Vagina (tissue), 2 donors: ENCODE measurements at regions not wholly inside any gene's neighbourhood (a gene's known extent, or its start where the extent isn't known, plus 50 kb on each side); places are given as distances from the start of the nearest gene placed in this dataset.
"Not testable (repeated sequence)": the region's sequence is repeated elsewhere in the genome, so short reads cannot be mapped to it uniquely, and the experiment has no call there.

Experiments
- DNase-seq, 2 donors: peaks; one replicate each; pipeline ENCODE4 v3.0.0-alpha.2; 2017; ENCODE audit errors: extremely low spot score in 2 of 2
- H3K27ac ChIP-seq: fragments of 200-600 bp; sonication (generic); one replicate; pipeline ENCODE4 v1.5.1; 2019
- H3K27me3 ChIP-seq: fragments of 200-600 bp; sonication (generic); one replicate; pipeline ENCODE4 v1.5.1; 2019
- H3K36me3 ChIP-seq, 2 donors: fragments of 200-600 bp; sonication (generic); one replicate each; pipeline ENCODE4 v1.5.1; 2017 to 2019
- H3K4me1 ChIP-seq: fragments of 200-600 bp; sonication (generic); one replicate; pipeline ENCODE4 v1.5.1; 2019
- H3K4me3 ChIP-seq, 2 donors: fragments of 200-600 bp; sonication (generic); 1 replicate in 1 of 2; 2 replicates in 1 of 2; pipeline ENCODE4 v1.5.1; 2016 to 2019
- H3K9me3 ChIP-seq: fragments of 200-600 bp; sonication (generic); one replicate; pipeline ENCODE4 v1.5.1; 2019
- CTCF ChIP-seq, 3 experiments: fragments of 450-650 bp in 2 of 3; fragments of 200-600 bp in 1 of 3; sonication (generic) in 1 of 3; IDR thresholded peaks; one replicate each; pipeline ENCODE4 v1.5.1; 2017 to 2019; ENCODE audit warnings: antibody characterized with exemption in 3 of 3, mild to moderate bottlenecking in 2 of 3, moderate library complexity in 2 of 3
- POLR2A ChIP-seq, 2 donors: fragments of 450-650 bp; IDR thresholded peaks; one replicate each; pipeline ENCODE4 v1.6.1; 2017; ENCODE audit warnings: antibody characterized with exemption in 2 of 2, mild to moderate bottlenecking in 2 of 2, moderate library complexity in 2 of 2
- POLR2AphosphoS5 ChIP-seq, 2 donors: sonication (generic); formaldehyde crosslinking; IDR thresholded peaks; one replicate each; pipeline ENCODE4 v1.9.0; 2017; ENCODE audit warnings: antibody characterized with exemption in 2 of 2, mild to moderate bottlenecking in 2 of 2, low read depth in 1 of 2; ENCODE audit not compliant: insufficient read depth in 1 of 2
- intact Hi-C: fragments of 100-400 bp; cut with DNase I; formaldehyde crosslinking; loops from one replicate; pipeline ENCODE4 v1.15.1; 2023

- no peak overlapping the region for H3K4me3 ChIP-seq
- DNase-seq = no peak
- no peaks in the 10 kb centered on the region for H3K27me3 ChIP-seq
- no peaks in the 10 kb centered on the region for H3K36me3 ChIP-seq
- intact Hi-C loops = no loop called here
- H3K9me3 ChIP-seq = no peaks in the 10 kb centered on the region
- H3K4me1 ChIP-seq = no peaks in the 10 kb centered on the region
- TF ChIP-seq POLR2A (IDR thresholded peaks at IDR 0.05) = no peak
- no peak for TF ChIP-seq POLR2AphosphoS5 (IDR thresholded peaks at IDR 0.05; ENCODE audit: insufficient read depth in 1 of 2, low read depth in 1 of 2)
- no peak for TF ChIP-seq CTCF (IDR thresholded peaks at IDR 0.05)
- no peak overlapping the region for H3K27ac ChIP-seq
Observed at GRCh38 chr1:73009311-73009710, 727.0 kb upstream of the NEGR1 start.

DNA sequence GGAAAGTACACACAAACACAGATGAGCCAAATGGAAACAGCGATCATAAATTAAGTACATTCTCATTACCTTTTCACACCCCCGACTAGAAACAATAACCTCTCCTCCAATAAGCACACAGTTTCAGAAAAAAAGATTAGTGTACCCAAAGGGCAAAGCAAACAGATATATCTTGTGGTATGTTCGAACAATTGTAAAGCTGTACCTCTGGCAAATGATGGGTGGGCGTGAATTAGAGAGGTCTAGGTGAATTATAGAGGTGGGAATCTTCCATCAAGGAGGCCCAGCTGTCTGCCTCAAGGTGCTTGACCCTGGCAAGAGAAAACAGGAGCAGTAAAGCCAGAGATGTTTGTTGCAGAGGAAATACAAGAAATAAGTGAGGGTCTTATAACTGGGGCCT lies 715.3 kb upstream of the NEGR1 start:
- Histone ChIP-seq H3K9me3 (no peaks in the 10 kb centered on the region), H3K4me1 (no peaks in the 10 kb centered on the region), H3K27me3 (no peaks in the 10 kb centered on the region), H3K27ac (no peak overlapping the region), H3K4me3 (no peak overlapping the region), H3K36me3 (no peaks in the 10 kb centered on the region)
- DNase-seq = no peak
- no peak for TF ChIP-seq POLR2AphosphoS5 (IDR thresholded peaks at IDR 0.05; ENCODE audit: insufficient read depth in 1 of 2, low read depth in 1 of 2)
- TF ChIP-seq POLR2A (IDR thresholded peaks at IDR 0.05) = no peak
- no peak for TF ChIP-seq CTCF (IDR thresholded peaks at IDR 0.05)
- intact Hi-C loops = no loop called here

DNA sequence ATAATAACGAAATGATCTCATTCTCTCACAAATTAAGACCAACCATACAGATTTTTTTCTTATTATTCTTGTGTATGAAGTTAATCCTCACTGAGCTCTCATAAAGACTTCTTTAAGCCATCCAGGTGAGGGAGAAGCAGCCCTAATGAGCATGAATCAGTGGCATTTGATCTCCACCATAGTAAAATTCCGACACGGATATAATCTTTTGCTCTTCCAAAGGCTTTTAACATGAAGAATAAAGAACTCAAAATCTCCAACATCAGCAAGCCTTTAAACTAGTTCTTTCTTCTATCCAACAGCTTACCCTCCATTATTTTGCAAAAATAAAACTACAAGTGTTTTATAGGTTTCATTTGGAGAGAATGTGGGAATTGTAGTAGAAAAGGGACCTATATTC lies 714.7 kb upstream of the NEGR1 start:
- Histone ChIP-seq H3K9me3 (no peaks in the 10 kb centered on the region), H3K27me3 (no peaks in the 10 kb centered on the region), H3K4me3 (no peak overlapping the region), H3K4me1 (no peaks in the 10 kb centered on the region), H3K36me3 (no peaks in the 10 kb centered on the region), H3K27ac (no peak overlapping the region)
- DNase-seq = no peak
- intact Hi-C loops = no loop called here
- TF ChIP-seq POLR2AphosphoS5 (IDR thresholded peaks at IDR 0.05; ENCODE audit: insufficient read depth in 1 of 2, low read depth in 1 of 2) = no peak
- no peak for TF ChIP-seq POLR2A (IDR thresholded peaks at IDR 0.05)
- no peak for TF ChIP-seq CTCF (IDR thresholded peaks at IDR 0.05)

- H3K4me1 ChIP-seq, intact Hi-C loops, H3K27me3 ChIP-seq, H3K9me3 ChIP-seq, H3K36me3 ChIP-seq, H3K4me3 ChIP-seq, DNase-seq, H3K27ac ChIP-seq: not testable (repeated sequence)
Observed at GRCh38 chr1:72987871-72988270, 705.5 kb upstream of the NEGR1 start.

DNA sequence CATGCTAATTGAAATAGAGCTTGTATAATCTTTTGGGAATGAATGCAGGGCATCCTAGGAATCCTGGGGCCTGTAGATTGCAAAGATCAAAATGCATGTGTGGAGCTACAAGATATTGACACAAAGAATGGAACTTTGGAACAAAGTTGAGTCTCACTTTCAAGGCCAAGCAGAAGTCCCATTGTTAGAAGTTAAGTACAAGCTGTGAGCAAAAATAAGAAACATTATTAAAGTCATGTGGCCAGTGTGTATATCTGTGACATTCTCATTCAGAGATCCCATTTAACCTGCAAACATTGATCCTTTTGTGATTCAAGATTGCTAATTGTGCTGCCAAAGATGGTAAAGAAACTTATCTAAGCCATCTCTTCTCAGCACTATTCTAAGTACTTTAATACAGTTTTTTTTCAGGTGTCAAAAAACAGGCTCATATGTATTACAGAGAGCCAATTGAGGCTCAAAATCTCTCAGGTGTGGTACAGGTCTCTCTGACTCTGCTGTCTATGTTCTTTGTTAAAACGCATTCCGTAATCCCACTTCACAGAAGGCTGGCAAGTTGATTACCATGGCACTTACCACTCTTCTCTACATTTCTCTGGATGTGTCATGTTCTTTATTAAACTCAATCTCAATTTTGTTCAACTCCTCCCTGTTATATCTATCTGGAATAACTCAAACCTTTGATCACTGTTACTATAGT lies 704.4 kb upstream of the NEGR1 start:
- no peak overlapping the region for H3K4me3 ChIP-seq
- no peak for TF ChIP-seq POLR2AphosphoS5 (IDR thresholded peaks at IDR 0.05; ENCODE audit: insufficient read depth in 1 of 2, low read depth in 1 of 2)
- TF ChIP-seq POLR2A (IDR thresholded peaks at IDR 0.05) = no peak
- no peak for TF ChIP-seq CTCF (IDR thresholded peaks at IDR 0.05)
- H3K4me1 ChIP-seq = no peaks in the 10 kb centered on the region
- H3K27me3 ChIP-seq = no peaks in the 10 kb centered on the region
- DNase-seq = no peak
- no peaks in the 10 kb centered on the region for H3K9me3 ChIP-seq
- intact Hi-C loops = no loop called here
- no peaks in the 10 kb centered on the region for H3K36me3 ChIP-seq
- no peak overlapping the region for H3K27ac ChIP-seq

GRCh38 chr1:72985024-72985423 lies 702.7 kb upstream of the NEGR1 start:
- H3K27ac ChIP-seq, H3K4me1 ChIP-seq, intact Hi-C loops, H3K9me3 ChIP-seq, H3K36me3 ChIP-seq, DNase-seq, H3K4me3 ChIP-seq, H3K27me3 ChIP-seq: not testable (repeated sequence)

DNA sequence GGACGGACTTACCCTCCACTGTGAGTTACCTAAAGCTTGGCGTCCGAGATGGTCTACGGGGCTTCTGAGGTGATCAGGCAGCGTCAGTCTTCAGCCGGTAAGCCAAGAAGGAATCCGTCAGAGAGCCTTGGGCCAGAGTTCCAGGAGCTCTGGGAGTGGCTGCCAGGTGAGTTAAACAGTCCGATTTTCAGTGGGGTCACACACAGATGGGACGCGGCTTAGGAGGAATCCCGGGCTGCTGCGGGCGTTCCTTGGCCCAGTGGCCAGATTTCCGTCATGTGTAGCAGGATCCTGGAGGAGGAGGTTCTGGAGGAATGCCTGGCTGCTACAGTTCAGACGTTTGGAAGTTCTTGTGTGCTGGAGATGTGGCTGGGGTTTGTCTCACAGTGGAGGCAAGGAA lies 700.7 kb upstream of the NEGR1 start:
- H3K4me1 ChIP-seq, intact Hi-C loops, H3K36me3 ChIP-seq, H3K4me3 ChIP-seq, H3K9me3 ChIP-seq, H3K27me3 ChIP-seq, H3K27ac ChIP-seq, DNase-seq: not testable (repeated sequence)
